Skeletal muscle tissue (tissue), 3 donors: ENCODE measurements at regions not wholly inside any gene's neighbourhood (a gene's known extent, or its start where the extent isn't known, plus 50 kb on each side); places are given as distances from the start of the nearest gene placed in this dataset.

ENCODE experiments used
- H3K27ac ChIP-seq: one replicate; pipeline ENCODE4 v1.7.0; 2013; ENCODE audit warnings: mild to moderate bottlenecking, low read depth, low read length, inconsistent platforms
- H3K27me3 ChIP-seq, 3 donors: one replicate each; pipeline ENCODE4 v1.7.0; 2013; ENCODE audit warnings: low read length in 3 of 3; ENCODE audit not compliant: control insufficient read depth in 3 of 3, insufficient read depth in 3 of 3
- H3K36me3 ChIP-seq, 3 donors: one replicate each; pipeline ENCODE4 v1.7.0; 2013; ENCODE audit warnings: low read length in 3 of 3; ENCODE audit not compliant: control insufficient read depth in 3 of 3, insufficient read depth in 3 of 3
- H3K4me1 ChIP-seq, 3 donors: one replicate each; pipeline ENCODE4 v1.7.0; 2013; ENCODE audit warnings: low read length in 3 of 3, mild to moderate bottlenecking in 3 of 3; ENCODE audit not compliant: control insufficient read depth in 3 of 3, insufficient read depth in 3 of 3
- H3K4me3 ChIP-seq, 3 donors: one replicate each; pipeline ENCODE4 v1.7.0; 2013; ENCODE audit warnings: low read length in 3 of 3
- H3K9ac ChIP-seq, 3 donors: one replicate each; pipeline ENCODE4 v1.7.0; 2013; ENCODE audit warnings: low read length in 3 of 3, mild to moderate bottlenecking in 3 of 3, moderate library complexity in 2 of 3, low read depth in 1 of 3
- H3K9me3 ChIP-seq, 3 donors: one replicate each; pipeline ENCODE4 v1.7.0; 2013; ENCODE audit warnings: low read length in 3 of 3; ENCODE audit not compliant: control insufficient read depth in 3 of 3
- donor health status: Osteomylitis.

DNA sequence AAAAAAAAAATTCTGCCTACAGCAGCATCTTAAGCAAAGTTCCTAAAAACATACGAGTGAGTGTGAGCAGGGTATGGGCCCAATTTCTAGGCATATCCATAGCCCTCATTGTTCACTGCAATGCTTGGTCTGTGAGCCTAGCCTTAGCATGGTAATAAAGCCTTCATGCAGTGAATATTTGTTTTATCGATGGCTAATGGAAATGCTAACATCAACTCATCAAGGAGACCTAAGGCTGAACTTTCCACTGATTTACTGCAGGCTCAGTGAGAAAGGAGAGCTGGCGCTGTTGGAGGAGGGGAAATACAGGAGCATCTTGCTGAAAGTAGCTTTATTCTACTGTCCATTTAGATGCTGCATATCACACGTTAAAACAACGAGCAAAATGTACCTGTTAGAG is 139.6 kb upstream of the DTNBP1 start:
- Histone ChIP-seq H3K27me3 (no peaks in the 10 kb centered on the region), H3K36me3 (no peaks in the 10 kb centered on the region), H3K9ac (no peak overlapping the region), H3K4me1 (peaks cover 0 to 3% (median 2%) of the 10 kb centered on the region in 3 donors), H3K27ac (no peak overlapping the region), H3K4me3 (no peak overlapping the region), H3K9me3 (no peaks in the 10 kb centered on the region)

DNA sequence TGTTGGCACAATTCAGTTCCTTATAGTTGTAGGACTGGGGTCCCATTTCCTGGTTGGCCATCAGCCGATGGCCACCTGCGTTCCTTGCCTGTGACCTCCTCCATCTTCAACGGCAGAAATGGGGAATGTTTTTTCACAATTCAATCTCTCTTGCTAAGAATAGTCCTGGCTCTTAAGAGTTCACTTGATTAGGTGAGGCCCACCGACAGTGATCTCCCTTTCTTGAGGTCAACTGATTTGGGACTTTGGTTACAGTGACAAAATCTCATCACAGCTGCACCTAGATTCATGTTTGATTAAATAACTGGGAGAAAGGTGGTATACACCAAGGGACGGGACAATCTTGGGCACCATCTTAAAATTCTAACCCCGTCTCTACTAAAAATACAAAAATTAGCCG is 139.1 kb upstream of the DTNBP1 start:
- H3K27ac ChIP-seq, result no peak overlapping the region
- H3K4me3 ChIP-seq, result no peak overlapping the region
- H3K36me3 ChIP-seq, result no peaks in the 10 kb centered on the region
- peaks cover 4 to 7% (median 7%) of the 10 kb centered on the region in 3 donors for H3K4me1 ChIP-seq
- H3K9me3 ChIP-seq, result no peaks in the 10 kb centered on the region
- H3K27me3 ChIP-seq, result no peaks in the 10 kb centered on the region
- H3K9ac ChIP-seq, result no peak overlapping the region

DNA sequence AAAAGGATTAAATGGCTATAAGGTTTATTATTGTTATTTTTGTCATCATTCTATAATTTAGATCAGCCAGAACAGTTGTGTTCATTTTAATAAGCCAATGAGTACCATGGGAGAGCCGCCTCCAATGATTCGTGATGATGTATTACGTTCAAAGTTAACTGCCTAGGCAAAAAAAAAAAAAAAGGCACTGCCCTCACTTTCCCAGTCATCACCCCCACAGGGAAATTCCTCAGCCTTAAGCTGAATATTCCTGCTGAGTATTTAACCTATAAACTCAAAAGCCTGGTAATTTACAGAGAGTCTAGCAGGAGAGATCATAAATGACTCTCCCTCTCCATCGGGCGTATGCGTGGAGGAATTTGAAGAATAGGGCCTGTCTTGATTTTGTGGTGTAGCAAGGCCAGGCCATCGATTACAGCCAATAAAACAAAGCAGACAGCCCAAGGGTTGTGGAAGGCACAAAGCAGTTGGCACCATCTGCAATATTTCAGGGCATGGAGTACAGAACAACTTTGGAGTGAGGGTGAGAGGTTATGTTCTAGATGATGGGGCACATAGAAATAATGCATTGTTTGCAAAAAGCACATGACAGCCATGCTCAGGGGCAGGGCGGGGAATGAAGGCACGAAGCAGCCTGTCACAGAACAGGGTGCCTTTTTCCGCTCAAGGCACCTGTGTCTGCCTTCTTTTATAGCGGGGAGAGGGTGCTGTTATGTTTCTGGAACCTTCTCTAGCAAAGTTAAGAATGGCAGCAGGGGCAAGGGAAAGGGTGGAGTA is 138.2 kb upstream of the DTNBP1 start:
- Histone ChIP-seq H3K4me3 (no peak overlapping the region), H3K27me3 (no peaks in the 10 kb centered on the region), H3K9me3 (no peaks in the 10 kb centered on the region), H3K9ac (no peak overlapping the region), H3K36me3 (no peaks in the 10 kb centered on the region), H3K4me1 (peaks cover 12 to 16% (median 16%) of the 10 kb centered on the region in 3 donors), H3K27ac (no peak overlapping the region)

DNA sequence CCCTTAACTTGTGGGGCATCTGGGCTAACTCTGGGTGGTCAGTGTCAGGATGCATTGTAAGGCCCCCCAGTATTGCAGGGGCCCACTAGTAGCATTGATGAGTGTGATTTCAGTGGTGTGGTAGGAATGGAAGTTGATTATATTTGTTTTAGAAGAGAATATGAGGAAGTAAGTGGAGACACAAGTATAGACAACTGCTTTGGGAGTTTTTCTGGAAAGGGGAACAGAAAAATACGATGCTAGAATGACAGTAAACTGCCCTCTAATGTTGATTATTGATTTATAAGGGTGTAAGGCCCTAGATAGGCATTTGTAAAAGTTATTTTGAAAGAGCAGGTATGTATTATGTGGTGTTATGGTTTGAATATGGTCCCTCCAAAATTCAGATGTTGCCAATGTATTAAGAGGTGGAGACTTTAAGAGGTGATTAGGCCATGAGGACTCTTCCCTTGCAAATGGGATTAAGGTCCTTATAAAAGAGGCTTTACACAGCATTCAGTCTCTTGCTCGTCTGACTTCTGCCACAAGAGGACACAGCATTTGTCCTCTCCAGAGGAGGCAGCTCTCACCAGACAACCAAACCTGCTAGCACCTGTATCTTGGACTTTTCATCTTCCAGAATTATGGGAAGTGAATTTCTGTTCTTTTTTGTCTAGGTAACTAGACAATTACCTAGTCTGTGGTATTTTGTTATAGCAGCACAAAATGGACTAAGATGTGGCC is 135.9 kb upstream of the DTNBP1 start:
- H3K4me1 ChIP-seq, result peaks cover 30 to 35% (median 32%) of the 10 kb centered on the region in 3 donors
- H3K9ac ChIP-seq, result no peak overlapping the region
- no peaks in the 10 kb centered on the region for H3K36me3 ChIP-seq
- no peaks in the 10 kb centered on the region for H3K27me3 ChIP-seq
- H3K4me3 ChIP-seq, result no peak overlapping the region
- no peaks in the 10 kb centered on the region for H3K9me3 ChIP-seq
- H3K27ac ChIP-seq, result no peak overlapping the region

DNA sequence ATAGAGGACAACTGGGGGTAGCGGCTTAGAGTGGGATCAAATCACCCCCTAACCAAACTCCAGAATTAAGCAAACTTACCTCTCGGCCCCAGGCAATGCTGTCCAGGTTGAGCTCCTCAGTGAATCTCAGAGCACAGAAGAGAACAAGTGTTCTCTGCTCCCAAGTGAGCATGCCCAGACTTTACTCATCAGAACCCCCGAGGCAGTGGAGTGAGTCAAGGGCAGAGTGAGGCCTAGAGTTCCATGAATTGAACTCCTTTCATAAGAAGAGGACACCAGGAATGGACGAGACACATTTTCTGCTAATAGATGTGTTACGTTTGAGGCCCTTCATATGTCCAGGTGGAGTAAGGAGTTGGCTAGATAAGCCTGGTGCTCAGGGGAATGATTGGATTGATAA is 134.0 kb upstream of the DTNBP1 start:
- H3K9ac ChIP-seq, result peak overlapping the region; percentile 3 to 58 (median 34)
- H3K27me3 ChIP-seq, result no peaks in the 10 kb centered on the region
- no peak overlapping the region for H3K4me3 ChIP-seq
- H3K27ac ChIP-seq, result peak overlapping the region; percentile 93
- no peaks in the 10 kb centered on the region for H3K9me3 ChIP-seq
- no peaks in the 10 kb centered on the region for H3K36me3 ChIP-seq
- peaks cover 46 to 52% (median 46%) of the 10 kb centered on the region in 3 donors for H3K4me1 ChIP-seq

DNA sequence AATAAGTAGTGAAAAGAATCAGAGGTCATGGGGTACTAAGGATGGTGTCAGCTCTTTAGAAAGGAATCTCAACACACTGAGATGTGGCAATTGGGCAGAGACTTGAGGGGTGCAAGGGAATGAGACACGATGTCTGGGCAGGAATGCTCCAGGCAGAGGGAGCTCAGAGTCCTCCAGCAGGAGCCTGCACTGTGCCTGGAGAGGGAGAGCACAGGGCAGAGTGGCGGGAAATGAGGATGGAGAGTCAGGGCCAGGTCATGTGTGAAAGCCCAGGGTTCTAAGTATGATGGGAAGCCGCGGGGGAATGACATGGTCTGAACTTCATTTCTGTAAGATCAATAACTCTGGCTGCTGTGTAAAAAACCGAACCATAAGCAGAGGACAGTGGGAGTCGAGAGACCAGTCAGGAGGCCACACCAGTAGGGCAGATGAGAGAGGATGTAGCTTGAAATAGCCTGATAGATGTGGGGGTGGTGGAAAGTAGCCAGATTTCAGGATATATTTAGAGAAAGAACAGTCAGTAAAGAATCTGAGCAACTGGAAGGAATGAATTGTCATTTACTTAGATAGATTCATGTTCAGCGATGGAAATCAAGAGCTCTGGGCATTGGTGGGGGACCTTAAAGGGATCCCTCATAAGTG is 133.4 kb upstream of the DTNBP1 start:
- Histone ChIP-seq H3K27me3 (no peaks in the 10 kb centered on the region), H3K4me1 (peaks cover 52 to 57% (median 52%) of the 10 kb centered on the region in 3 donors), H3K27ac (peak overlapping the region; percentile 93), H3K9me3 (no peaks in the 10 kb centered on the region), H3K36me3 (no peaks in the 10 kb centered on the region), H3K4me3 (peak overlapping the region in 2 of 3 donors; percentile 9 to 60), H3K9ac (peak overlapping the region; percentile 3 to 61 (median 58))

DNA sequence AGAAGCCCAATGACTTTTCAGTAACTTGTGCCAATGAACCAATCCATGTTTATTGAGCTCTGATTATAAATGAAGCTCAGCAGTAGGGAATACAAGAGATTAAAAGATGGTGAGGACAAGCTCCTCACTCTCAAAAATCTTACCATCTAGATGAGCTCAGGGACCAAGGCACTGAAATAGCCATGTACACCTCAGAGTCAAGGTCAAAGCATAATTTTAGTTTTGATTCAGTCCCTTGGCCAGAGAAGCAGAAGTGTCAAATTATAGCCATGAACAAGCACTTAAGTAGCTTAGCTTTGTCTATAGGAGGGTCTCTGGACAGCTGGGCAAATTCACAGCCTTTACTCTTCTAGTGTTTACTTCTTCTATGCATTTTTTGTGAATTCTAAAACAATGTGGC is 131.0 kb upstream of the DTNBP1 start:
- Histone ChIP-seq H3K9ac (peak overlapping the region; percentile 8 to 39 (median 9)), H3K27me3 (no peaks in the 10 kb centered on the region), H3K27ac (peak overlapping the region; percentile 86), H3K4me1 (peaks cover 52 to 56% (median 55%) of the 10 kb centered on the region in 3 donors), H3K9me3 (no peaks in the 10 kb centered on the region), H3K4me3 (peak overlapping the region in 1 of 3 donors; percentile 10), H3K36me3 (no peaks in the 10 kb centered on the region)

DNA sequence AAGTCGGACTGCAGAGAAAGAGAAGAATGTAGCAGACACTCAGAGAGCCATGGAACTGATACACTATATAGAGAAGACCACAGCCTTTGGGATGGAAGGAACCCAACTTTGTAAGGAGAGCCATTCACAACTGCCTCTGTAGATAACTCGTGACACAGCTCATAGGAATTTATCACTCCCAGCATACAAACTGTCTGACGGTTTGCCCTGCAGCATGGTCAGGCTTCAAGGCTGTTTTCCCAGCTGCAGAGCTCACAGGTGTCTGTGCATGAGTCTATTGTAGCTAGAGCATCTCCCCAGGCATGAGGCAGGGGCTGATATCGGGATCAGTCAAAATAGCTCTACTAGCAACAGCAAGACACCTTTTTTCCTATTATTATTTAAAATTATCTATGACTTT is 130.5 kb upstream of the DTNBP1 start:
- Histone ChIP-seq H3K27me3 (no peaks in the 10 kb centered on the region), H3K36me3 (no peaks in the 10 kb centered on the region), H3K4me1 (peaks cover 52 to 56% (median 55%) of the 10 kb centered on the region in 3 donors), H3K9ac (peak overlapping the region in 2 of 3 donors; percentile 8 to 32), H3K9me3 (no peaks in the 10 kb centered on the region), H3K27ac (peak overlapping the region; percentile 86), H3K4me3 (no peak overlapping the region)

DNA sequence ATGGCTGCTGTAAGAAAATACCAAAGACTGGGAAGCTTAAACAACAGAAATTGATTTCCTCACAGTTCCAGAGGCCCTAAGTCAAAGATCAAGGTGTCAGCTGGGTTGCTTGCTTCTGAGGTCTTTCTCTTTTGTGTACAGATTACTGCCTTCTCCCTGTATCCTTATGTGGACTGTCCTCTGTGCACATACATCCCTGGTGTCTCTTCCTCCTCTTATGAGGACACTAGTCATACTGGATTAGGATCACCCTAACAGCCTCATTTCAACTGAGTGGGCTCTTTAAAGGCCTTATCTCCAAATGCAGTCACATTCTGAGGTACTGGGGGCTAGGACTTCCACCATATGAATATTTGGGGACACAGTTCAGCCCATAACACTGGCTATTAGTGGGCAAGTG is 130.0 kb upstream of the DTNBP1 start:
- H3K4me3 ChIP-seq, result peak overlapping the region in 1 of 3 donors; percentile 42
- H3K27me3 ChIP-seq, result no peaks in the 10 kb centered on the region
- no peaks in the 10 kb centered on the region for H3K9me3 ChIP-seq
- H3K36me3 ChIP-seq, result no peaks in the 10 kb centered on the region
- peaks cover 52 to 56% (median 55%) of the 10 kb centered on the region in 3 donors for H3K4me1 ChIP-seq
- H3K27ac ChIP-seq, result peak overlapping the region; percentile 86
- peak overlapping the region; percentile 8 to 32 (median 10) for H3K9ac ChIP-seq
